ENCODE measurements at regions not wholly inside any gene's neighbourhood (a gene's known extent, or its start where the extent isn't known, plus 50 kb on each side); places are given as distances from the start of the nearest gene placed in this dataset.

GRCh38 chr2:75337016-75337415 lies 137.7 kb upstream of the TACR1 start:
- no peak for TF ChIP-seq POLR2AphosphoS5 (IDR thresholded peaks at IDR 0.05)
- no peak for TF ChIP-seq CTCF (IDR thresholded peaks at IDR 0.05)
- TF ChIP-seq POLR2A (IDR thresholded peaks at IDR 0.05): no peak

All from stomach (tissue), 4 donors.